NCI-H146 (cell line): ENCODE measurements at regions not wholly inside any gene's neighbourhood (a gene's known extent, or its start where the extent isn't known, plus 50 kb on each side); places are given as distances from the start of the nearest gene placed in this dataset.

Experiments
- DNase-seq: peaks from one replicate; lab custom pipeline; 2025; lab: John Stamatoyannopoulos, UW

- DNase-seq, result no peak
Observed at GRCh38 chr2:22596306-22596705, 788.7 kb upstream of the KLHL29 start.

- no peak for DNase-seq
Observed at GRCh38 chr2:22600156-22600555, 784.8 kb upstream of the KLHL29 start.

- DNase-seq, result no peak
Observed at GRCh38 chr2:22600999-22601398, 784.0 kb upstream of the KLHL29 start.

GRCh38 chr2:22604136-22604535 is 780.8 kb upstream of the KLHL29 start:
- no peak for DNase-seq

- no peak for DNase-seq
Observed at GRCh38 chr2:22616031-22616430, 768.9 kb upstream of the KLHL29 start.

- DNase-seq, result no peak
Observed at GRCh38 chr2:22623620-22624019, 761.4 kb upstream of the KLHL29 start.

GRCh38 chr2:22626621-22627020 is 758.4 kb upstream of the KLHL29 start:
- no peak for DNase-seq

- DNase-seq, result no peak
Observed at GRCh38 chr2:22628221-22628620, 756.8 kb upstream of the KLHL29 start.

GRCh38 chr2:22628906-22629305 is 756.1 kb upstream of the KLHL29 start:
- no peak for DNase-seq

GRCh38 chr2:22634167-22634566 is 750.8 kb upstream of the KLHL29 start:
- no peak for DNase-seq

- no peak for DNase-seq
Observed at GRCh38 chr2:22656426-22656825, 728.6 kb upstream of the KLHL29 start.

- no peak for DNase-seq
Observed at GRCh38 chr2:22673529-22673928, 711.5 kb upstream of the KLHL29 start.

- DNase-seq, result no peak
Observed at GRCh38 chr2:22683914-22684313, 701.1 kb upstream of the KLHL29 start.

GRCh38 chr2:22690096-22690495 is 694.9 kb upstream of the KLHL29 start:
- DNase-seq, result peak; percentile 14

- no peak for DNase-seq
Observed at GRCh38 chr2:22691666-22692065, 693.3 kb upstream of the KLHL29 start.

GRCh38 chr2:22692746-22693145 is 692.2 kb upstream of the KLHL29 start:
- DNase-seq, result no peak

GRCh38 chr2:22694300-22694699 is 690.7 kb upstream of the KLHL29 start:
- no peak for DNase-seq

- no peak for DNase-seq
Observed at GRCh38 chr2:22694856-22695255, 690.1 kb upstream of the KLHL29 start.

GRCh38 chr2:22697054-22697788 is 687.8 kb upstream of the KLHL29 start:
- DNase-seq, result peak; percentile 13

GRCh38 chr2:22701561-22702160 is 683.3 kb upstream of the KLHL29 start:
- DNase-seq, result no peak

- no peak for DNase-seq
Observed at GRCh38 chr2:22703286-22703920, 681.6 kb upstream of the KLHL29 start.

- DNase-seq, result no peak
Observed at GRCh38 chr2:22719396-22719795, 665.6 kb upstream of the KLHL29 start.

GRCh38 chr2:22729466-22729865 is 655.5 kb upstream of the KLHL29 start:
- DNase-seq, result no peak
